Prostate gland (tissue), 2 donors: ENCODE measurements at regions not wholly inside any gene's neighbourhood (a gene's known extent, or its start where the extent isn't known, plus 50 kb on each side); places are given as distances from the start of the nearest gene placed in this dataset.

Experiments
- CTCF ChIP-seq, 4 experiments: fragments of 200-600 bp in 2 of 4; fragments of 450-650 bp in 2 of 4; sonication (generic) in 2 of 4; IDR thresholded peaks; 1 replicate in 3 of 4; 2 replicates in 1 of 4; pipeline ENCODE4 v1.5.1; 2016 to 2019; ENCODE audit warnings: antibody characterized with exemption in 4 of 4, mild to moderate bottlenecking in 2 of 4, moderate library complexity in 2 of 4
- POLR2AphosphoS5 ChIP-seq: sonication (generic); formaldehyde crosslinking; IDR thresholded peaks from one replicate; pipeline ENCODE4 v1.6.1; 2017; ENCODE audit warnings: antibody characterized with exemption

GRCh38 chr2:8346706-8347430 is 335.0 kb upstream of the ID2 start:
- TF ChIP-seq POLR2AphosphoS5 = no peak
- TF ChIP-seq CTCF (IDR thresholded peaks at IDR 0.05) = no peak
